Stimulated activated CD4-positive, alpha-beta T cell treated with anti-CD3 and anti-CD28 coated beads, TNF-alpha, amount 100 ng/mL, for 48 hours (primary cell): ENCODE measurements at regions not wholly inside any gene's neighbourhood (a gene's known extent, or its start where the extent isn't known, plus 50 kb on each side); places are given as distances from the start of the nearest gene placed in this dataset.
"Not testable (repeated sequence)": the region's sequence is repeated elsewhere in the genome, so short reads cannot be mapped to it uniquely, and the experiment has no call there.

Experiments used
- DNase-seq, 3 donors: peaks; one replicate each; pipeline ENCODE4 v3.0.0-alpha.2; 2020; ENCODE audit warnings: low read depth in 3 of 3

DNA sequence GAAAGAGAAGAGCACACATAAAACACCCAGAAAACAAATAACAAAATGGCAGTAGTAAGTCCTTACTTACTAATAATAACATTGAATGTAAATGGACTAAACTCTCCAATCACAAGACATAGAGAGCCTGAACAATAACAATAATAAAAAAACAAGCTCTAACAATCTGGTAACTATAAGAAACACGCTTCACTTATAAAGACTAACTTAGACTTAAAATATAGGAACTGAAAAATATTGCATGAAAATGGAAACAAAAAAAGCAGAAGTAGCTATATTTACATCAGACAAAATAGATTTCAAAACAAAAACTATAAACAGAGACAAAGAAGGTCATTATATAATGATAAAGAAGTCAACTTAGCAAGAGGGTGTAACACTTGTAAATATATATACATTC is 83.1 kb upstream of the LYPLAL1 start:
- DNase-seq: no peak

DNA sequence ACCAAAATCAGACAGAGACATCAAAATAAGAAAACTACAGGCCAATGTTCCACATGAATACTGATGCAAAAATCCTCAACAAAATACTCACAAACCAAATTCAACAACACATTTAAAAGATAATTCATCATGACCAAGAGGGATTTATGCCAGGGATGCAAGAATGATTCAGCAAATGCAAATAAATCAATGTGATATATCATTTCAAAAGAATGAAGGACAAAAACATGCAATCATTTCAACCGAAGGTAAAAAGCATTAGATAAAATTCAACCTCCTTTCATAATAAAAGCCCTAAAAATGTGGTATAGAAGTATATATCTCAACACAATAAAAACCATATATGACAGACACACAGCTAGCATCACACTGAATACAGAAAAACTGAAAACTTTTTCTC is 81.5 kb upstream of the LYPLAL1 start:
- no peak for DNase-seq

DNA sequence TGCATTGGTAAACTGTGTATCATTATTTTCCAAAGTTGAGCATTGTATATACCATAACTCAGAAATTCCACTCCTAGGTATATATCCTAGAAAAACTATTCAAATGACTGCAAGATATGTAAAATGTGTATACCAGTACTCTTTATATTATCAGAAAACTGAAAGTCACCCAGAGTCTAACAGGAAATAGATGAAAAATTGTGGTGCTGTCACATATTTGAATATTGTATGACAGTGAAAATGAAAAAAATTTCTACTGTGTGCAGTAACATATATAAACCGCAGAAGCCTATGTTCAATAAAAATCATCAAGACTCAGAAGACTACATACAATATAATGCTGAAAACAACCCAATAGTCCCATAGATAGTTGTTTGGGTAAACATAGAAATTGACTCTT is 74.4 kb upstream of the LYPLAL1 start:
- no peak for DNase-seq

DNA sequence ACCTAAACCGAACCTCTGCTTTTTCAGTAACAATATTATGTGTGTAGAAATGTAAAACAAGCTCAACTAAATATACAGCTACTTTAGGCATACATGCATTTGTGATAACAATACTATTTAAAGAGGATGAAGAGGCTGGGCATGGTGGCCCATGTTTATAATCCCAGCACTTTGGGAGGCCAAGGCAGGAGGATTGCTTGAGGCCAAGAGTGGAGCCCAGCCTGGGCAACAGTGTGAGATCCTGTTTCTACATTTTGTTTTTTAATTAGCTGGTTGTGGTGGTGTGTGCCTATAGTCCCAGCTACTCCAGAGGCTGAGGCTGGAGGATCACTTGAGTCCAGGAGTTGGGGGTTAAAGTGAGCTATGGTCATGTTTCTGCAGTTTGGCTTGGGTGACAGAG is 73.6 kb upstream of the LYPLAL1 start:
- DNase-seq: no peak

DNA sequence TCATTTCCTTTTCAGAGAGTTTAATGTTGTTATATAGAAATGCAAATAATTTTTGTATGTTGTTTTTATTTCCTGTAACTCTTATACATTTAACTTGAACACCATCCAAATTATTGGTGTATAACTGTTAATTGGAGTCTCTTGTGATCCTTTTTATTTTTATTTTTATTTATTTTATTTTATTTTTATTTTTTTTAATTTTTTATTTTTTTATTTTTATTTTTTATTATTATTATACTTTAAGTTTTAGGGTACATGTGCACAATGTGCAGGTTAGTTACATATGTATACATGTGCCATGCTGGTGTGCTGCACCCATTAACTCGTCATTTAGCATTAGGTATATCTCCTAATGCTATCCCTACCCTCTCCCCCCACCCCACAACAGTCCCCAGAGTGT is 71.2 kb upstream of the LYPLAL1 start:
- not testable (repeated sequence) for DNase-seq

DNA sequence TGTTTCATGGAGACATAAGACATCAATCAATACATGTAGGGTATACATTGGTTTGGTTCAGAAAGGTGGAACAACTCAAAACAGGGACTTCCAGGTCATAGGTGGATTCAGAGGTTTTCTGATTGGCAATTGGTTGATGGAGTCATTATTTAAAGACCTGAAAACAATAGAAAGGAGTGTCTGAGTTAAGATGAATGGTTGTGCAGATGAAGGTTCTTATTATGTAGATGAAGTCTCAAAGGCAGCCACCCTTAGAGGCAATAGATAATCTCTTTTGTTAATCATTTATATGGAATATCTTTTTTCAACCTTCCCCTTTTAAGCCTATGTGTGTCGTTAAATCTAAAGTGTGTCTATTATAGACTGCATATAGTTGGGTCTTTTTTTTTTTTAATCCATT is 67.8 kb upstream of the LYPLAL1 start:
- DNase-seq: no peak

DNA sequence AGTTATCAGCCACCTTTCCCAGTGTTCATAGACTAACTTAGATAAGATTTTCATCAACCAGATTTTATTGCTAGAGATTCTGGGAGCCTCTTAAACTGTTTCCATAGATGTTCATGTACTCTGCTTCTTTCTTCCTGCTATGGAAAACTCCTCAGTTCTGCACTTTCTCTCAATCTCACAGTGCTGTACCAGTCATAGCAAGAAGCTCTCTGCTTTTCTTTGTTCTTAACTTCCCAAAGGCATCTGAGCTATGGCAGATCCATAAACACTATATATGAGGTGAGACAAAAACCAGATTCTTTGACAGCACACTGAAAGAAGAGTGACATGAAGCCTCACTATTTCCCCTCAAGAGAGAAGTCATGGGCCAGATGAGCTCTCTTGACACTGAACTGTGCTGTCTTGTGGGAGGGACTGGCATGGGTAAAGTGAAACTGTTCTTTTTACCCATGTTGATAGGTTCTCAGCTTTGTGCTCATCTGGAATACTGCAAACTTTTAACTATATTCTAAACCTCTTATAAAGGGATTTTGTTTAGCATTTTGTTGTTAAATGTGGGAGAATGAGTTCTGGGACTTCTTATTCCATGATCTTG is 64.2 kb upstream of the LYPLAL1 start:
- DNase-seq: no peak

DNA sequence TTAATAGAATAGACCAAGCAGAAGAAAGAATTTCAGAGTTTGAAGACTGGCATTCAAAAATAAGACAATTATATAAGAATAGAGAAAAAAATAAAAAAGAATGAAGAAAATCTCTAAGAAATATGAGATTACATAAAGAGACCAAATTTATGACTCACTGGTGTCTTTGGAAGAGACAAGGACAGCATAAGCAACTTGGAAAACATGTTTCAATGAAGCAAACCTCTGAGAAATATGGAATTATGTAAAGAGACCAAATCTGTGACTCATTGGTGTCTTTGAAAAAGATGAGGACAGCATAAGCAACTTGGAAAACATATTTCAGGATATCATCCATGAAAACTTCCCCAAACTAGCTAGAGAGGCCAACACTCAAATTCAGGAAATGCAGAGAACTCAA is 60.4 kb upstream of the LYPLAL1 start:
- DNase-seq: no peak

DNA sequence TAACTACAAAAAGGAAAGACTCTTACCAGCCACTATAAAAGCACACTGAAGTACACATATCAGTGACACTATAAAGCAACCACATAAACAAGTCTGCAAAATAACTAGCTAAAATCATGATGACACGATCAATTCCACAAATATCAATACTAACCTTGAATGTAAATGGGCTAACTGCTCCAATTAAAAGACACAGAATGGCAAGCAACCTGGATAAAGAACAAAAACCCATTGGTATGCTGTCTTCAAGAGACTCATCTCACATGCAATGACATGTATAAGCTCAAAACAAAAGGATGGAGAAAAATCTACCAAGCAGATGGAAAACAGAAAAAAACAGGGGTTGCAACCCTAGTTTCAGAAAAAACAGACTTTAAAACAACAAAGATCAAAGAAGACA is 59.7 kb upstream of the LYPLAL1 start:
- DNase-seq: no peak

DNA sequence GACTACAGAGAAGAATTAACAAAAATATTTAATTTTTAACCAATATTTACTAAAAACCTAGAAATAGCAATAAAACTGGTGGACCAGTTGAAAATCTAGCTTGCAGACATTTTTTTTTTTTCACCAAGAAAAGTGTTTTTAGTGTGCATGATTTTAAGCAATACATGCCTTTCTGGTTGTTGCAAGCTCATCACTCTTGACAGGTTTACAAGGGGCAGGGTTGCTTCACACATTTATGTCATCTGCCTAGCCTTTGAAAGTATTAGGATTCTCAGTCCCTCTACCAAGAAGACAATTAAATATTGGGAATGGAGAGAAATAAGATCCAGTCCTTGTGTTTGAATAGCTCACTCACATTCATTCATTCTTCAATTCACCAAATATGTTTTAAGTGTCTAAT is 53.8 kb upstream of the LYPLAL1 start:
- no peak for DNase-seq

DNA sequence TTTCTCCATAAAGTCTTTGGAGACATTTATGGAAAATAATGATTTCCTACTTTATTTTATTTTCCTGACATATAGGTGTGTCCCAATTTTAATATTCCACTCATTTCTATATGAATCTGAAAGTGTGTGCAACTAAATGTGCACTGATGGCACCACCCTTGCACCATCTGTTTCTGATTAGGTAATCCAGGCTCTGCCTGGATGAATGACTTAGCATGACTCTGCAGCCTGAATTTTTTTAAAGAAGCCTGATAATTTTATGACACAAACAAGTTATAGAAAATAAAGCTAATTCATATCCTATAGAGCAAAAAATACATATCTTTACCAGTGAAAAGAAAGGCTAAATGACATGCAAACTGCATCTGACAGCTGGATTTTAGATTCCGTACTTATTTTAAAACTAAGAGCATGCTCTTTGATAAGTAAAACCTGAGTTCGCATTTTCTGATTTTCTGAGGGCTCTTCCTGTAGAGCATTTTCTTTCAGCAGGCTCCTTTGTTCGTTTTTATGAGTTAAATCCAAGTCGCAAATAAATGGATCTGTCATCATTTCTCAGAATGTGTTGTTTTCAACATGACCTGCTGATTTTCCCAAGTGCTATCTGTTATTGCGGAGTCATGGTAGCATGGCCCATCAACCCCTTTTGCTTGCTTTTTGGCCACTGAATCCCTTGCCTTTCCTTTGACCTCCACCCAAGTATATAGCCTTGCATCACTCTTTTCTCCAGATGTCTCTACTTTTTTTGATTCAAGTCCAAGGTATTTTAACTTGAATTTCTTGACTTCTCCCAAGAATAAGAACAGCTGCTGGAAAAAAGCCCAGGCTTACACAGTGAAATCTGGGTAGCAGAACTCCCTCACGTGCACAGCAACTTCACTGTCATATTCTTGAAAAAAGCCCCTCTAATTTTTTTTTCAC is 52.8 kb upstream of the LYPLAL1 start:
- DNase-seq: no peak

DNA sequence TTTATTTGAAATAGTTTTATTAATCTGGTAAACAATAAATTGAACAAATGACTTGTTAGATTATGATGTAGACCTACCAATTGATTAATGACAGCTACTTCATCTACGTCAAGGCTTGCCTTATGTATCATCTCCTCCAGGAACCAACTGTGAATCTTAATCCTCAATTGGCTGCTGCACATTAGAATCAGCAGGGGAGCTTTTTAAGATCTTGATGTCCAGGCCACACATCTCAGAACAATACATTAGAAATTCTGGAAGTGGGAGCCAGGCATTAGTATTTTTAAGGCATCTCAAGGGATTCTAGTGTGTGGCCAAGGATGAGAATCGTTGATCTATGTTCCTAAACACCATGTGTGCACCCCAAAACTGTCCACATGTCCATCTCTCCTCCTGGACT is 52.0 kb upstream of the LYPLAL1 start:
- no peak for DNase-seq

DNA sequence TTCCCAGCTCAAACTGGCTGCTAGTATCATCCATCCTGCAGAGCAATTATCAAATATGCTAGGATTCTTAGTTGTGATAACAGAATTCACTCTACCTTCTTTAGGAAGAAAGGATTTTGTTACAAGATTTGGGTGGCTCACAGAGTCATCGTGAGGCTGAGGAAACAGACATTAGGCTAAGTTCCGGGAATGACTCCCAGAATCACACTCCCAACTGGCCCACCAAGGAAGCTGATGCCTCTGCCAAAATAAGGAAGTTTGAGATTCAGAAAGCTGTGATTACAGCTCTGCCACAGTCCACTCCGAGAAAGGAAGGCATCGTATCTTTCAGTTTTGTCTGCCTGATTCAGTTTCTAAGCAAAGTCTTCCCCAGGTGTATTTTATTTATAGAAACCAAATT is 50.6 kb upstream of the LYPLAL1 start:
- no peak for DNase-seq
